Mesenchymal stem cell (in vitro differentiated cells and primary cell): ENCODE measurements at regions not wholly inside any gene's neighbourhood (a gene's known extent, or its start where the extent isn't known, plus 50 kb on each side); places are given as distances from the start of the nearest gene placed in this dataset.
"Not testable (repeated sequence)": the region's sequence is repeated elsewhere in the genome, so short reads cannot be mapped to it uniquely, and the experiment has no call there.

Source experiments
- DNase-seq: peaks from one replicate; pipeline ENCODE4 v3.0.0-alpha.2; 2013
- H2AFZ ChIP-seq: one replicate; pipeline ENCODE4 v1.6.1; 2013; ENCODE audit warnings: low read depth, mild to moderate bottlenecking, control low read depth, inconsistent platforms, low read length, moderate library complexity
- H2AK5ac ChIP-seq: 2 replicates; pipeline ENCODE4 v1.6.1; 2013; ENCODE audit warnings: low read length, moderate library complexity, mild to moderate bottlenecking, inconsistent platforms; ENCODE audit not compliant: severe bottlenecking
- H2BK120ac ChIP-seq: one replicate; pipeline ENCODE4 v1.6.1; 2013; ENCODE audit warnings: low read depth, mild to moderate bottlenecking, inconsistent platforms, low read length, moderate library complexity
- H2BK12ac ChIP-seq, 2 experiments: one replicate each; pipeline ENCODE4 v1.6.1; 2013; ENCODE audit warnings: inconsistent platforms in 2 of 2, low read length in 2 of 2, mild to moderate bottlenecking in 2 of 2, moderate library complexity in 2 of 2, control low read depth in 1 of 2
- H2BK15ac ChIP-seq: one replicate; pipeline ENCODE4 v1.6.1; 2013; ENCODE audit warnings: mild to moderate bottlenecking, low read depth, inconsistent platforms; ENCODE audit not compliant: poor library complexity, severe bottlenecking
- H2BK5ac ChIP-seq: 2 replicates; pipeline ENCODE4 v1.6.1; 2013; ENCODE audit warnings: low read depth, mild to moderate bottlenecking, low read length, control low read depth, inconsistent platforms; ENCODE audit not compliant: poor library complexity, severe bottlenecking
- H3K14ac ChIP-seq, 2 experiments: one replicate each; pipeline ENCODE4 v1.6.1; 2013; ENCODE audit warnings: inconsistent platforms in 2 of 2, low read length in 2 of 2, control low read depth in 1 of 2, mild to moderate bottlenecking in 1 of 2, moderate library complexity in 1 of 2
- H3K18ac ChIP-seq, 2 experiments: one replicate each; pipeline ENCODE4 v1.6.1; 2013; ENCODE audit warnings: inconsistent platforms in 2 of 2, low read length in 2 of 2, control low read depth in 1 of 2, low read depth in 1 of 2, mild to moderate bottlenecking in 1 of 2
- H3K23ac ChIP-seq, 2 experiments: one replicate each; pipeline ENCODE4 v1.6.1; 2013; ENCODE audit warnings: inconsistent platforms in 2 of 2, low read length in 2 of 2, mild to moderate bottlenecking in 2 of 2, moderate library complexity in 2 of 2, control low read depth in 1 of 2
- H3K27ac ChIP-seq: 2 replicates; pipeline ENCODE4 v1.5.1; 2013; ENCODE audit warnings: mild to moderate bottlenecking, moderate library complexity, low read length, control low read depth, inconsistent platforms; ENCODE audit not compliant: poor library complexity, severe bottlenecking
- H3K27me3 ChIP-seq, 2 experiments: 2 replicates each; pipeline versions ENCODE4 v1.6.1 to v1.7.0; 2013; ENCODE audit warnings: low read length in 2 of 2, mild to moderate bottlenecking in 2 of 2, moderate library complexity in 2 of 2, control low read depth in 1 of 2, inconsistent platforms in 1 of 2; ENCODE audit not compliant: control insufficient read depth in 1 of 2, insufficient read depth in 1 of 2
- H3K36me3 ChIP-seq, 2 experiments: 2 replicates each; pipeline versions ENCODE4 v1.6.1 to v1.7.0; 2013; ENCODE audit warnings: low read length in 2 of 2, control low read depth in 1 of 2, inconsistent platforms in 1 of 2, low read depth in 1 of 2, mild to moderate bottlenecking in 1 of 2; ENCODE audit not compliant: insufficient read depth in 2 of 2, control insufficient read depth in 1 of 2
- H3K4ac ChIP-seq, 2 experiments: one replicate each; pipeline ENCODE4 v1.6.1; 2013; ENCODE audit warnings: inconsistent platforms in 2 of 2, low read length in 2 of 2, mild to moderate bottlenecking in 2 of 2, moderate library complexity in 2 of 2, control low read depth in 1 of 2, low read depth in 1 of 2
- H3K4me1 ChIP-seq: 2 replicates; pipeline ENCODE4 v1.6.1; 2013; ENCODE audit warnings: low read depth, low read length, control low read depth; ENCODE audit not compliant: control insufficient read depth, insufficient read depth
- H3K4me2 ChIP-seq: 2 replicates; pipeline ENCODE4 v1.6.1; 2013; ENCODE audit warnings: low read length, mild to moderate bottlenecking, inconsistent platforms; ENCODE audit not compliant: poor library complexity, severe bottlenecking
- H3K4me3 ChIP-seq, 2 experiments: 2 replicates each; pipeline versions ENCODE4 v1.5.1 to v1.7.0; 2013; ENCODE audit warnings: low read length in 2 of 2, mild to moderate bottlenecking in 2 of 2, control low read depth in 1 of 2, low read depth in 1 of 2; ENCODE audit not compliant: insufficient read depth in 1 of 2
- H3K79me1 ChIP-seq: replicated peaks from 2 replicates; pipeline ENCODE4 v1.6.1; 2013; ENCODE audit warnings: mild to moderate bottlenecking, control low read depth, low read length, inconsistent platforms; ENCODE audit not compliant: poor library complexity, severe bottlenecking
- H3K9ac ChIP-seq: 2 replicates; pipeline ENCODE4 v1.7.0; 2013; ENCODE audit warnings: mild to moderate bottlenecking, low read length, moderate library complexity
- H3K9me3 ChIP-seq: 2 replicates; pipeline ENCODE4 v1.7.0; 2013; ENCODE audit warnings: mild to moderate bottlenecking, low read length; ENCODE audit not compliant: control insufficient read depth
- H4K8ac ChIP-seq: one replicate; pipeline ENCODE4 v1.6.1; 2013; ENCODE audit warnings: inconsistent platforms, mild to moderate bottlenecking, low read length, moderate library complexity
- H4K91ac ChIP-seq: one replicate; pipeline ENCODE4 v1.6.1; 2013; ENCODE audit warnings: mild to moderate bottlenecking, low read length, inconsistent platforms
- WGBS: methylation state at CpG from one replicate; pipeline ENCODE4 v1.1.7; 2013; ENCODE audit warnings: mixed read lengths; 5-methylcytosine and 5-hydroxymethylcytosine counted together

DNA sequence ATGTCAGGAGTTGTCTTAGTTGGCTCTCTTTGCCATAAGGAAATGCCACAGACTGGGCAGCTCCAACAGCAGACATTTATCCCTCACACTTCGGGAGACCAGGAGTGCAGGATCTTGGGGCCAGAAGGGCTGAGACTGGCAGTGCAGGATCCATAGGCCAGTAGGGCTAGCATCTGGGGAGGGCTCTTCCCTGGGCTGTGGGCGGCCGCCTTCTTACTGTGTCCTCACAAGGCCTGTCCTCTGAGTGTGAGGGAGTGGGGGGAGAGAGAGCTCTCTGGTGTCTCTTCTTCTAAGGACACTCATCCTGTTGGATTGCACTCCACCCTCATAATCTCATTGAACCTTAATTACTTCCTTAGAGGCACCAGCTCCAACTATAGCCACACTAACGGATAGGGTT lies 87.5 kb upstream of the LRPAP1 start:
- H2BK15ac ChIP-seq, H3K4me1 ChIP-seq, H3K9me3 ChIP-seq, H3K4me3 ChIP-seq, H2BK5ac ChIP-seq, H3K27ac ChIP-seq, H3K36me3 ChIP-seq, DNase-seq, H3K14ac ChIP-seq, H2AK5ac ChIP-seq, H3K79me1 ChIP-seq, H3K4me2 ChIP-seq, H3K23ac ChIP-seq, H3K18ac ChIP-seq, H3K9ac ChIP-seq, H2BK12ac ChIP-seq, H3K4ac ChIP-seq, H2BK120ac ChIP-seq, H2AFZ ChIP-seq, H4K8ac ChIP-seq, H4K91ac ChIP-seq: not testable (repeated sequence)
- H3K27me3 ChIP-seq, result peaks cover 2 to 20% of the 10 kb centered on the region in 2 experiments
- 83% methylated on average over 1 of the region's 4 CpGs for WGBS

GRCh38 chr4:3618341-3618740 lies 86.1 kb upstream of the LRPAP1 start:
- H3K4me1 ChIP-seq, H3K18ac ChIP-seq, H3K9ac ChIP-seq, H3K36me3 ChIP-seq, H4K91ac ChIP-seq, H3K4me2 ChIP-seq, H3K4me3 ChIP-seq, H2AFZ ChIP-seq, H2BK5ac ChIP-seq, H2BK15ac ChIP-seq, H3K79me1 ChIP-seq, H3K14ac ChIP-seq, H2AK5ac ChIP-seq, H3K9me3 ChIP-seq, H3K27ac ChIP-seq, H2BK12ac ChIP-seq, H3K4ac ChIP-seq, DNase-seq, H4K8ac ChIP-seq, H2BK120ac ChIP-seq, H3K23ac ChIP-seq: not testable (repeated sequence)
- peaks cover 0 to 19% of the 10 kb centered on the region in 2 experiments for H3K27me3 ChIP-seq
- WGBS, result 69% methylated on average over 3 of the region's 3 CpGs

DNA sequence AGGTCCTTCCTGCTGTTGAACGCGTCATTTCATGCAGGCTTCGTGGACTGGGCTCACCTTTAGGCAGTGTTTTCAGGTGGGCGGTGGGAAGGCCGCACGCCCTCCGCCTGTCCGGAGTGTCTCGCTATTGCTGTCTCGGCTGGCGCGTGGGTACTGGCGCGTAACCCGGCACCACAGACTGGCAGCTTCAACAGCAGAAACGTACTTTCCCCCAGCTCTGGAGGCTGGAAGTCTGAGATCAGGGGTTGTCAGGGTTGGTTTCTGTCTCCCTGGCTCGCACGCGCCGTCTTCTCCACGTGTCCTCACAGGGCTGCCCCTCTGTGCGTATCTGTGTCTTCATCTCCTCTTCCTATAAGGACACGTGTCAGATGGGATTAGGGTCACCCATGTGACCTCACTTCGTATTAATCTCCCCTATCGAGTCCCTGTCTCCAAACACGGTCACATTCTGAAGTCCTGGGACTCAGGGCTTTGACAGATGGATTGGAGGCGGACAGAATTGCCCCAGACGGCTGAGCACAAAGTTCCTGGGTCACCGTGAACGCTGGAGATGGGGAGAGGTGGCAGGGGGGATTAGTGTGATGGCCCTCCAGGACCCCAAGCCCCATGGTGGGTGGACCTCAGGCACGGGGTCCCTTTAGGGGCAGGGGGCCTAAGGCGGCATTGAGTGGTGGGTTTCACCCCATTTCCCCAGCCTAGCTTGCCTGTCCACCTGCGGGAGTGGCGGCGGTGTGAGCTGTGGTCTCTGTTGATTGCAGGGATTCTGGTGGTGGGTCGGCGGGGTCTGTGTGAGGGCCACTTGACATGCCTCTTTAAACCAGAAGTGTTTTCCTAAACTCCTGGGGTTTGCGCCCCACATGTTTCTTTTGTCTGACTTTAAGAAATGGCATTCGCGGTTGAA lies 83.4 kb upstream of the LRPAP1 start:
- no peak overlapping the region for H4K91ac ChIP-seq
- H3K23ac ChIP-seq, result no peak overlapping the region
- no peak overlapping the region for H3K4ac ChIP-seq
- H3K27me3 ChIP-seq, result peaks cover 0 to 16% of the 10 kb centered on the region in 2 experiments
- H3K27ac ChIP-seq, result no peak overlapping the region
- H2AFZ ChIP-seq, result no peak overlapping the region
- H3K79me1 ChIP-seq, result no peaks in the 10 kb centered on the region
- no peak overlapping the region for H3K4me3 ChIP-seq
- H3K9ac ChIP-seq, result no peak overlapping the region
- no peaks in the 10 kb centered on the region for H3K36me3 ChIP-seq
- H2AK5ac ChIP-seq, result no peak overlapping the region
- no peak for DNase-seq
- no peak overlapping the region for H2BK15ac ChIP-seq
- no peak overlapping the region for H2BK5ac ChIP-seq
- 89% methylated on average over 40 of the region's 40 CpGs for WGBS
- no peak overlapping the region for H3K14ac ChIP-seq
- no peak overlapping the region for H4K8ac ChIP-seq
- no peak overlapping the region for H3K18ac ChIP-seq
- no peak overlapping the region for H3K4me2 ChIP-seq
- H3K4me1 ChIP-seq, result peaks cover 3% of the 10 kb centered on the region
- no peak overlapping the region for H2BK12ac ChIP-seq
- H3K9me3 ChIP-seq, result no peaks in the 10 kb centered on the region
- no peak overlapping the region for H2BK120ac ChIP-seq

DNA sequence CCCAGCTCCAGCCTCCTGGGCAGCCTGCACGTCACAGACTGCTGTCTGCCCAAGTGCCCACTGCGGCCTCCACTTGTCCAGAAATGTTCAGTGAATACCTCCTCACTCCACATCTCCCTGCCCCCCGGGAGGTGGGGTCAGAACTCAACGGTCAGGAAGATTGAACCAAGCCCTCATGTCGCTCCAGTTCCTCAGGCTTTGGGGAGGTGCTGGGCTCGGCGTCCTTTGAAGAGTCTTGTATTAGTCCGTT lies 82.4 kb upstream of the LRPAP1 start:
- Histone ChIP-seq H4K8ac (no peak overlapping the region), H4K91ac (no peak overlapping the region), H2AK5ac (no peak overlapping the region), H2AFZ (no peak overlapping the region), H3K4ac (no peak overlapping the region), H3K4me3 (no peak overlapping the region), H3K4me2 (no peak overlapping the region), H3K14ac (no peak overlapping the region), H2BK5ac (no peak overlapping the region), H3K9me3 (no peaks in the 10 kb centered on the region), H3K9ac (no peak overlapping the region), H2BK15ac (no peak overlapping the region), H3K23ac (no peak overlapping the region), H3K36me3 (no peaks in the 10 kb centered on the region), H3K18ac (no peak overlapping the region), H3K4me1 (peaks cover 3% of the 10 kb centered on the region), H2BK120ac (no peak overlapping the region), H2BK12ac (no peak overlapping the region), H3K27me3 (peaks cover 0 to 13% of the 10 kb centered on the region in 2 experiments), H3K27ac (no peak overlapping the region), H3K79me1 (no peaks in the 10 kb centered on the region)
- no peak for DNase-seq
- WGBS, result 87% methylated on average over 8 of the region's 8 CpGs
